Kasumi-1 (cell line): ENCODE measurements at regions not wholly inside any gene's neighbourhood (a gene's known extent, or its start where the extent isn't known, plus 50 kb on each side); places are given as distances from the start of the nearest gene placed in this dataset.
"Not testable (repeated sequence)": the region's sequence is repeated elsewhere in the genome, so short reads cannot be mapped to it uniquely, and the experiment has no call there.

Experiments used
- DNase-seq, 2 experiments: peaks; one replicate each; lab custom pipeline; 2025; lab: John Stamatoyannopoulos, UW

DNA sequence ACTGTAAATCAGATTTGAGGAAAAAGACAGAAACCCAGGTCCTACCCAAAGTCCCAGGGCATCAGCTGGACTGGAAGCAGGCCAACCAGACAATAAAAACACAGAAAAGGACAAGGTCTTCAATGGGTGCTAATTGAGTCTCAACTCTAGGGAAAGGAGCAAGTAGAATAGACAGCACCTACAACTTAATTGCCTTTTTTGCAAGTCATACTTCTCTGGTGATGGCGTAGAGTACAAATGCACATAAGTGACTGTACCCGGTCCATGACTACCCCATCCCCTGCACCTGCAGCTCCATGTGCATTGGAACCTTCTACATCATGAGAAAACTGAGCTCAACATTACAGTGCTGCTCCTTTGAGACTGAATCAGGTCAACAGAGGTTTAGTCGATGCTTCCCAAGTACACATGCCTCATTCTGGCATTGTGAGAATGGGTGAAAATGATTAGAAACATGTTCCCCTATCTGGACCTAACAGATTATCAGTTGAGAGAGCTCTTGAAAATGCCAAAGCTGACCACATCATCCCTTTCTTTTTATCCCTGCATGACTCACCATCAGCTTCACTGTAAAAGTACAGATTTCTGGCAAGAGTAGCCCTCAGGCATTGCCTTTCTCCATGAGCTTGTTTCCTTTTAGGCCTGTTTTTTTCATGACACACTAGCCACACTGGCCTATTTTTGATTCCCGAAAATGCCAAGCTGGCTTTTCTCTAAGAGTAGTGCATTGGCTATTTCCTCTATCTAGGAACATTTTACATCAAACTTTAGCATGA is 298.3 kb downstream of the HS3ST1 start:
- DNase-seq, result no peak

DNA sequence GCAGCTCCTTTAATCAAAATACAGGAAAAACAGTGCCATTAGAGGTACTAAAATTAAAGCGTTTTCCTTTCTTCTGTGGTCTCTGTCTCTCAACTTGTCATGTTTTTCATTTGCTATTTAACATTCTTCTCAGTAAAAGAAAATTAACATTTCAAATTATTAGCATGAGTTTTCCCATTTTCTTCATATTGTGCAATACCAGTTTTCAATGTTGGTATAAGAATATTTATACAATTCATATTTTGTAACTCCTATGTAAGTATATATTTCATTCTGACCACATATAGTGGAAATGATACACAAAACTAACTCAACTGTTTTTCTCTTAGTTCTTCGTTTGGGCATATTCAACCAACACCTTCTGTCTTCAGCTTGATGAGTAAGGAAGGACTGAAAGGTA is 308.3 kb downstream of the HS3ST1 start:
- DNase-seq, result no peak

DNA sequence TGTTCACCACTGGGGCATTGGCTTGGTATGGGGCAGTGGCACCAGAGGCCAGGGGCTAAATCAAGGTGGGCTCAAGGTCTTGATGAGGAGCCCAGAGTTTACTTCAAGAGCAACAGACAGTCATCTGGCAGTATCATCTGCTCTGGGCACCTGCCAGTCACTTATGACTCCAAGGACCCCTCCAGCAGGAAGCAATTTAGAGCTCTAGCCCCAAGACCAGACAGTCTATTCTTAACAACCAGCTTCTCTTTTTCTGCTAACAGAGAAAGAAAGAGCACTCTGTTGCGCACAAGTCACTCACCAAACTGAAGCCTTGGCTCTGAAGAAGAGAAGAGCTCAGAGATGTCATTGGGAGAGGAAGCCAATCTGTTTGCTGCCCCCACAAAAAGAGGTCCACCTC is 309.2 kb downstream of the HS3ST1 start:
- DNase-seq, result peak; percentile 46 to 48

DNA sequence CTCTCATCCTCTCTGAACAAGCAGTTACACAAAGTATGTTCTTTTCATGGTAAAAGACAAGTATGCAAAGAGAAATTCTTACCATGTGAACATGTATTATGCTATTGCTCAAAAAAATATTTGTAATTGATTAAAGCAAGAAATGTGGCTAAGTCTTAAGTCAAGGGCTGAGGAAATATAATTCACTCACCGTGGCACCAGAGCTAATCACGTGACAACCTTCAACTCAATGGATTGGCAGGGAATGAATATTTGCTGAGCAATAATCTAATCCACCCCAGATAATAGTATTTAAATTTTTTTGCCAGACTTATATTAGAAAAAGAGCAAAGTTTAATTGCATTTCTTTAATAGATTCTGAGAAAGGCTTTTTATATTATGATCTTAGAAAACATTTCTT is 310.2 kb downstream of the HS3ST1 start:
- no peak for DNase-seq

DNA sequence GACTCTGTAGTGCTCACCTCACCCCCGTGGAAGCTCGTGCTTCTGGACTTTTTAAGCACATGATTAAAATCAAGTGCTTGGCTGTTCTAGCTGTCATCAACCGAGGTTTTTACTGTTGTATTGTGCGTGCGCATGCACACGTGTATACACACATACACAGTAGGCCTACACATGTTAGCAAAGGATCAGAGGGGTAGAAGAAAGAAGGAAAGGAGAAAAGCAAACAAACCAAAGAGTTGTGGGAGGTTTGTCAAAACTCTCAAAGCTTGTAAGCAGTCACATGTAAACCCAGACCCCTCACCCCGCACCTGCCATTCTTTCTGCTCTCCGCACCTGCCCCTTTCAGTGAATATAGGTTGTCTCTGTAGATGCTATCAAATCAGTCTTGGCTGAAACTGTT is 311.8 kb downstream of the HS3ST1 start:
- DNase-seq, result no peak

DNA sequence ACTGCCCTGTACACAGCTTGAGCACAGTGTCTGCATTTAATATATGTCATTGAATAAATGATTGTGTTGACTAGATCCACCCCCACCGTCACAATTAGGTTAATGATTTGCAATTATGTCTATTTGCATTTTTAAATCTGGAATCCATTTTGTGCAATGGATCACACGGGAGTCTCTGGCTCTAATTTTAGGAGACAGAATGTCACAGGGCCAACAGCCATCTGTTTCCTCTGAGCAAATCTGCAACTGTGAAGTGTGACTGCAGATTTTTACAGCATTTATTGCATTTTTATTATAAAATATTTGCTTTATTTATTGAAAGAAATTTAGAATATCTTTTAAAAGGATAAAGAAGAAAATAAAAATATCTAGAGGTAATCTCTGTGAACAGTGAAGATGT is 316.8 kb downstream of the HS3ST1 start:
- no peak for DNase-seq

DNA sequence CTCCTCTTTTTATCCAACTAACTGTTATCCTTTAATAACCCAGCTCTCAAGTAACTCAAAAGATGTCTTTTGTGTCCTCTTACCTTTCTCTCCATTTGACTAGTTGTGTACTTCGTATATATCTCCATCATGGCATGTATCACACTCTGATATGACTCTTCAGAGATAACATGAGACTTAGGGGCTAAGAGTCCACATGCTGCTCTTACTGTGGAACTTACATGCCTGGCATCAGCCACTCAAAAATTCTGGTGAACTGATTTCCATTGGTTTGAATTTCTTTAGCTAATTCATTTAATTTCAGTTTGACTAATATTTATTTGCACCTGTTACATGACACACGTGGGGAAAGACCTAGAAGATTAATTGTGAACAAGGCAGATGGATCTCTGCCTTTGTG is 317.3 kb downstream of the HS3ST1 start:
- no peak for DNase-seq

DNA sequence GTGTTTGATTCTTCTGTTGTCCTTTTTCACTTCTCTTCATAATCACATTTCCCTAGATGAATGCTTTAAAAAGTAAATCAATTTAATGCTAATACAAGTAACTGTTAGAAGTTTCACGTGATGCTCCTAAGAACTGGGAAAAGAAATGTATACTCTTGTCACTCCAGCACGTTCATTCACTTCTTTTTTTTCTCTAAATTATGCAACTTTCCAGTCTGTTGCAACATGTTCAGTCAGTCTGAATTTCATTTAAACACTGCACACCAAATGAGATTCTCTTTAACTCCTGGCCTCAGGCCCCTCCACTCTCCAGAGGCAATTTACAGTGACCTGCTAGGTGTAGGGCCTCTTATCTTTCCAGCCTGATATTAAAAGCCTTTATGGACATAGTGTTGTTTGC is 321.9 kb downstream of the HS3ST1 start:
- peak; percentile 35 to 52 for DNase-seq

DNA sequence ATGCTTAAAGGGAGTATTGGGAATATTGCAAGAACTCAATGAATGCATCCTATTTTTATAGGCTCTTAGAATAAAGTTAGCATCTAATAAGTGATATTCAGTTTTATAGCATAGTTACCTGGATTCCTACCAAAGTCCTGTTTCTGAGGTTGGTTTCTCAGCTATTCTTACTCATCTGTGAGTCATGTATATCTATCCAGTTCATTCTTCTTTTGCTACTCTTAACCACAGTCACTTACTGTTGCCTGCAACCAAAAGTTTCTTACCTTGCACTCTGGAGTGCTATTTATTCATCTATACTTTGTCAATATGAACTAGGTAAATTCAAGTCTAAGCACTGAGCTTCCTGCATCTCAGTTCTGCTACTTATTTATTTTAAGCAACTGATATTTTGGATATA is 322.5 kb downstream of the HS3ST1 start:
- DNase-seq, result peak in 1 of 2 experiments; percentile 9

DNA sequence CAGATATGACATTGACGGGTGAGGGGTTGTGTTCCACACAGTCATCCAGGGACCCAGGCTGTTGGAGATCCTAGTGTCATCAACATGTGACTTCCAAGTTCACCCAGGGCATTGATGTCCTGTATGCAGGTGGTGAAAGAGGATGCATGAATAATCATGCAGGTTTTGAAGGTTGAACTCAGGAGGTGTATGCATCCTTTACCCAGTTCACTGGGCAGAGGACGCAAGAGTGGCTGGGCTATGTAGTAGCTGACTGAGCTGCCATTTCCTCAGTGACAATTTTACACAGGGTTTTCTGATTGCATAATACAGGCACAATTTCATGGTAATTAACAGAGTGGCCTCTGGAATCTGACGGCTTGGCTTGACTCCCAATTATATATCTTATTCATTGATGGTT is 323.0 kb downstream of the HS3ST1 start:
- no peak for DNase-seq

DNA sequence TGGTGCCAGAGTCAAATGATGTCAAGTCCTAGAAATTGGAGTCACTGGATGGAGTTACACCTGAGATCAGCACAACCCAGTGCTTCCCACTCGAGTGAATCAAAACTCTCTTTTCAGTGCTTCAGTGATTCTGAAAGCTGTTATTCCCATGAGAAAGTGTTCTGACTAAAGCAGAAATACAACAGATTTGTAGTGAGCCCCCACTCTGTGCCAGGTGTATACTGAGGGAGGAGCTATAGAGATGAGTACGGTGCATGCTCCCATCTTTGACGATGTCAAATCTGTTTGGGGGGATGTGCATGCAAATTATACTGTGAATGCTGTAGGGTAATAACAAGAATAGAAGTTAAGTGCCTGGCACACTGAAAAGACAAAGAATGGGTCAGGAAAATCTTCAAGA is 330.2 kb downstream of the HS3ST1 start:
- DNase-seq, result no peak

DNA sequence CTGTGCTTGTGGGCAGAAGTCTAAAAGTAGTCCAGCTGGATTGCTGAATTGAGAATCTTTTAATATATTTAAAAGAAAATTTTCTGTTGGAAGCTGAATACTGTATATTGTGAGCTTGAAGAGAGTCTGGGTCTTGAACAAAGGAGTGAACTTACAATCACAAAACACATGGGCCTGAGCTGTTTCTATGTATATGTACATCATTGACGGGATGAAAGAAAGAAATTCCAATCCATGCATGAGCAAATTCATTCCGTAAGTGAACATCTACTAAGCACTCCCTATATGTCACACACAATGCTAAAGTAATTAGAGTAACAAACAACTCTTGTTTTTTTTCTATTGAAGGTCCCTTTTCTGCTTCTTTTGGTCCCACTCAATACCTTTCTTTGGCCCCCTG is 331.0 kb downstream of the HS3ST1 start:
- no peak for DNase-seq

DNA sequence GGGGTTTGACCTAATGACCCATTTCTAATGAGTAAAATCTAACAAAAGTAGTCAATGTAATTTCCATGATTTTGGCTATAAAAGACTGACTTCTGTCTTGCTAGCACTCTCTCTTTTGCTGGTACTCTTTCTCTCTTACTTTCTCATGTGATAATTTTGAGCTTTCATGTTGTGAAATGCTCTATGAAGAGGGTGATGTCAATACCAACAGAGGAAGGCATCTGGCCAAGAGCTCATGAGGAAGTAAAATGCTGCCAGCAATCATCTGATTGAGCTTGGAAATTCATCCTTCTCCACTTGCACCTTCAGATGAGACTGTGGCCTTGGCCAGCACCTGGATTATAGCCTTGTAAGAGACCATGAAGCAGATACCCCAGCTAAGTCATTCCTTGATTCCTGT is 347.7 kb downstream of the HS3ST1 start:
- no peak for DNase-seq

DNA sequence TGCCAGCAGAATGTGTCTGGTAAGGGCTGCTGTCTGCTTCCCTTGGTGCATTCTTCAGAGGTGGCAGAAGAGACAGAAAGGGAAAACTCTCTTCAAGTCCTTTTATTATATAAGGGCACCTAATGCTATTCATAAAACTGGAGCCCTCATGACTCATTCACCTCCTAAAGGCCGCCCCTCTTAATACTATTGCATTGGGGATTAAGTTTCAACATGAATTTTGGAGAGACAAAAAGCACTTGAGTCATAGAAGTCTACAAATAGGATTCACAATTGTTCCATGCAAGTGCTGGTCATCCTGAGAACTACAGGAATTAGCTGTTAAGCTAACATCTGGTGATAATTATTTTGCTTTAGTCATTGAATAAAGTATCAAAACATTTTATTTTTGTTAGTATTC is 349.5 kb downstream of the HS3ST1 start:
- no peak for DNase-seq

DNA sequence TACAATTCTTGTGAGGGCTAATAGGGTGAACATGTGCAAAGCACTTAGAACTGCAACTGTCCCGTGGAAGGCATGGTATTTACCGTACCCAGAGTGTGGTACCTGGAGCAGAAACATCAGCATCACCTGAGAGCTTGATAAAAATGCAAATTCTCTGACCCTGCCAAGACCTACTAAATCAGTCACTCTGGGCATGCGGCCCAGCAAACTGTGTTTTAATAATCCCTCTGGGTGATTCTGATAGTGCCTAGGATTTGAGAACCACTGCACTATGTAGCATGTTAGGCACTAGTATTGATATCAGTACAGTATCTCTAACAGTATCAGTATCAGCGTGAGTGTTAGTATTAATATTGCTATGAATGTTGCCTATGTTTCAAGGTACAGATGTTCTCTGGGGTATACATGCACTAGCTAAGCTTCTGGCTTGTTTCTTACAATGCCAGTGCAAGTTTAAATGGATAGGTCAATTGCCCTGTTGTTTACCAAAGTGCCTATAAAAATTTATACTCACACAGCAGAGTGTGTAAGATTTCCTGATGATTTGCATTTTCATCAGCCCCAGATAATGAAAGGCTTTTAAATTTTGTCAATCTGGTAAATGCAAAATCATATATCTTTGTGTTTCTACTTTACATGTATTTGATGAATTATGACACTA is 354.0 kb downstream of the HS3ST1 start:
- DNase-seq, result no peak

DNA sequence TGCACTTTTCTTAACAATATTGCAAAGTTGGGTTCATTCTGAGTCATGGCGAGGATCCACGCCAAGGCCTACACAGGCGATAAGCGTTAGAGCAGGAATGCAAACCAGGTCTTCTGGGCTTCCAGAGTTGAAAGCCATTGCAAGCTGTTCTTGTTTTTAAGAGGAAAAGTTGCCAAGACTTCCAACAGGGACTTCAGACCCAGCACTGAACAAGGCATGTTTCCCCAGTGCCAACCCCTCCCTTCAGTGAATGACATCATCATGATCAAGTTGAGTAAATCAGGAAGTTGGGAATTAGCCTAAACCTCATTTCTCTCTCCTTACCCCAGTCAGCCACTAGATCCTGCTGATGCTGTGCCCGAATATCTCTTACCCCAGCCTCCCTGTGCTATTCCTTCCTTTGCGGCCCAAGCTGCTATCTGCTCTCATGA is 355.1 kb downstream of the HS3ST1 start:
- peak in 1 of 2 experiments; percentile 35 for DNase-seq

DNA sequence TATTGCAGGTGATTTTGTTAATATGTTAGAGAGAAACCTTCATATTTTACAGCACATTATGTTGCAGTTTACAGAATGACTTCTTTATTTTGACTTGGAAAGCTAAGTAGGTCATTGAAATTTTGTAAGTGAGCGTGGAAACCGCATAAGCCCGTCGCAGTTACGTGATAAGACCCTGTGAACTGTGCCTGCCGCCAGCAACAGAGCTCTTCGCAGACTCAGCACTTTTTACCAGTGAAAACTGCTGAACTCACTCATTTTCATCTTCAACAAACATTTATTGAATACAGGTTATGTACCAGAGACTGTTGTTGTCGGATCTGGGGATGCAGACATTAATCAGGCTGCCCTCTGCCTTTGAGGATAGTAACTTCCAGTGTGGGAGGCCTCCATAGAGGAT is 355.7 kb downstream of the HS3ST1 start:
- no peak for DNase-seq

DNA sequence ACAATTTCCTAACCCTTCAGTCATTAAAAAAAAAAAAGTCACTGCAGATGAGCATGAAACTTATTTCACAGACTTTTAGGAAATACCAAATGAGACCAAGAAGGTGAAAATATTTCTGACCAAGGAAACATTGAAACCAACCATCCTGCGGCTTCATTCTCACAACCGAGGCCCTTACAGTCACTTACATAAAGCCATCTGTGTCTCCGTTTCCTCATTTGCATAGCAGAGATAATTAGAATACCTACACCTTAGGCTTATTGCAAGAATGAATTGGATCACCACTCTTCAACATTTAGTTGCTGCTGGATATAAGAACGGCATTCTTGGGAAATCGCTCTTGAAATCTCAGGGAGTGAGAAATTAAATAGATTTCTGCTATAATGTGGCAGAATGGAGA is 356.2 kb downstream of the HS3ST1 start:
- DNase-seq, result no peak

DNA sequence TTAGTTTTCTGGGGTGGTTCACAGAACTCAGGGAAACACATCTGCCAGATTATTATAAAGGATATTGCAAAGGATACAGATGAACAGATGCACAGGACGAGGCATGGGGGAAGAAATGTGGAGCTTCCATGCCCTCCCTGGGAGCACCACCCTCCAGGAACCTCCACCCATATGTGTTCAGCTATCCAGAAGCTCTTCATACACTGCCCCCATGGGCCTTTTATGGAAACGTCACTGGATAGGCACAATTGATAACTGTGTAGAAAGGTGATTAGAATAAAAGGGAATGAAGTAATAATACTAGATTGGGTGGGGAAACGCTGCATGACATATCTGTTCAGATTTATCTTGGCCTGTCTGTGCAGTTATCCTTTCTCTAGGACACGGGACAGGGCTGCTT is 357.9 kb downstream of the HS3ST1 start:
- DNase-seq, result no peak

DNA sequence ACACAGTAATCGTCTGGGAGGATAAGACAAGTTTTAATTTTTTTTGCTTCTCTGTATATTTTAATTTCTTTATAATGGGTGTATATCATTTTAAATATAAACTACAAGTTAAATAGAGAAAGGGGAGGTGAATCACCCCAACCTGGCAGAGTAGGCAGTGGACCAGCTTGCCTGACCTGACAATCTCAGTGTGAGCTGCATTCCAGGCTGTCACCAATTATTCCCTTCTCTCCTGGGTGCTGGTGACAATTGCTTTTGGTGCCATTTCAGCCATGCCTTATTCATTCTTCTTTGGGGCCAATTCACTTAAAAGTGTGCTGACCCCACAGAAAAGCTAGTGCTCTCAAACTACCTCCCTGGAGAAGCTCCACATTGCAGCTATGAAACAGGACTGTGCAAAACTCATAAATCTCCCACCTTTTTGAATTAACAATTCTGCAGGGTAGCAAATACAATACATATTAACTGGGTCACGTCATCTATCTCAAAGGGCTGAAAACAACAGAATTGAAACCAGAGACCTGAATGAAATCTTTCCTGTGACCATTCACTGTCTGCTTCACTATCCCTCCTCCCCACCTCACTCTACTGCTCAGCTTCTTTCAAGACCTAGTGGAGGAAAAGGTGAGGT is 359.0 kb downstream of the HS3ST1 start:
- no peak for DNase-seq

DNA sequence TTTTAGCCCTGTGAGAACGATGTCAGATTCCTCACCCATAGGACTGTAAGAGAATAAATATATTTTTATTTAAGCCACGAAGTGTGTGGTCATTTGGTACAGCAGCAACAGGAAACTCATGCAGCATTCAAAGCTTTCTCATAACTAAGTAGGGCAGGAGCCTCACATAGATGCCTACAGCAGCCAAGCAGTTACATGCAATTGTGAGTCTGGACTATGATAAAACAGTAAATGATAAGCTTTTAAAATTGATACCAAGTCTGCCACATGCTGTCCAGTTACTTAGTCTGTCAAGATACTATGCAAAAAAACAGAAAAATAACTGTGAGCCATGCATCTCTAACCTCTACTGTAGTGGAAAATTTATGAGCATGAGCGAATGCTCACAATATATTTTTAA is 359.6 kb downstream of the HS3ST1 start:
- DNase-seq, result no peak

DNA sequence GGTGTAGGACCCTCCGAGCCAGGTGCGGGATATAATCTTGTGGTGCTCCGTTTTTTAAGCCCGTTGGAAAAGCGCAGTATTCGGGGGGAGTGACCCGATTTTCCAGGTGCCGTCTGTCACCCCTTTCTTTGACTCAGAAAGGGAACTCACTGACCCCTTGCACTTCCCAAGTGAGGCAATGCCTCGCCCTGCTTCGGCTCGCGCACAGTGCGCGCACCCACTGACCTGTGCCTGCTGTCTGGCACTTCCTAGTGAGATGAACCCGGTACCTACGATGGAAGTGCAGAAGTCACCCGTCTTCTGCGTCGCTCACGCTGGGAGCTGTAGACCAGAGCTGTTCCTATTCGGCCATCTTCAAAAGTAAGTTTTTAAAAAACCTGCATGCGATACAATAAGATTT is 362.1 kb downstream of the HS3ST1 start:
- DNase-seq, result not testable (repeated sequence)

DNA sequence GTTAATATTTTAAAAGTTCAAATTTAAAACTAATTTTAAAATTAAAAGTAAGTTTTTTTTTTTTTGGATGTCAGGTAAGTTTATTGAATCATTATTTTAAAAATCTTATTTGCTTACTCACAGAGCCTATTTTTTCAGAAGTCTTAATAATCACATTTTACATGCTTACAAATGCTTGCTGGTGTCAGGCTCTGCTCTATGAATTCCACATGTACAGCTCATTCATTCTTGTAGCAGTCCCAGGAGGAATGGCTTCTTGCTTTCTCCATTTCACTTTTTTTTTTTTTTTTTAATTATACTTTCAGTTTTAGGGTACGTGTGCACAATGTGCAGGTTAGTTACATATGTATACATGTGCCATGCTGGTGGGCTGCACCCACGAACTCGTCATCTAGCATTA is 368.1 kb downstream of the HS3ST1 start:
- DNase-seq, result not testable (repeated sequence)
